ENCODE measurements at regions not wholly inside any gene's neighbourhood (a gene's known extent, or its start where the extent isn't known, plus 50 kb on each side); places are given as distances from the start of the nearest gene placed in this dataset.

DNA sequence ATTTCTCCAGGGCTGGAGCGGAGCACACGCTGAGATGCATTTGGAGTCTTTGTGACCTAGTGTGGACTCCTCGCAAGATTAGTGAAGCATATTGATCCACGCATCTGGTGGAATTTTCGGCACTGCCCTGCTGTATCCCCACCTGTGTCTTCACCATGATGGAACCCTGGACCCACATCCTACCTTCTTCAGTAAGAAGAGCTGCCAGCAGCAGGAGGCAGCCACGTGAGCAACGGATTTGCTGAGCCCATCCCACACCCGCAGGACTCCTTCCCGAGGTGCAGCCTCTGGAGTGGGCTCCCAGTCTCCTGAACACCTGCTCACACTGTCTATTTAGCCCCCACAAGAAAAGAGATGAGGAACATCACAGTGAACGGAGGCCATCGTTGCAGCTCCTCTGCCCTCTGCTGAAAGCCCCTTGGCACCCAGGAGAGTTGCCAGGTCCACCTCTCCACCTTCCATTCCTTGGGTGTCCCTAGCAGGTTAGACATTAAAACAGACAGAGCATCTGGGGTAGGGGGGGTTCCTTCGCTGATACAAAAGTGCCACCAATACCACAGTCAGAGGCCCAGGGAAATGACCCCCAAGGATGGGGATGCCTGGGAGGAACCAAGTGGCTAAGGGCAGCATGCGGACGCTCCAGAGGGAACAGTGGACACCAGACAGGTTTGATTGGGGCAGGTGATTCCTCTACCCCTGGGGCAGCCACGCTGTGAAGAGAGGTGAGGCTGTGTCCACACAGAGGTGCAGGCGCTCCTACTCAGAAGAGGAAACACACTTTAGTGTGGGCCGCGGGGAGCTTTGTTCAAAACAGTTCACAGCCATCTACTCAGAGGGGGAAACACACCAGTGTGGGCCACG is 302.8 kb upstream of the SALL3 start:
- DNase-seq (ENCODE audit: low read depth) = no peak

DNA sequence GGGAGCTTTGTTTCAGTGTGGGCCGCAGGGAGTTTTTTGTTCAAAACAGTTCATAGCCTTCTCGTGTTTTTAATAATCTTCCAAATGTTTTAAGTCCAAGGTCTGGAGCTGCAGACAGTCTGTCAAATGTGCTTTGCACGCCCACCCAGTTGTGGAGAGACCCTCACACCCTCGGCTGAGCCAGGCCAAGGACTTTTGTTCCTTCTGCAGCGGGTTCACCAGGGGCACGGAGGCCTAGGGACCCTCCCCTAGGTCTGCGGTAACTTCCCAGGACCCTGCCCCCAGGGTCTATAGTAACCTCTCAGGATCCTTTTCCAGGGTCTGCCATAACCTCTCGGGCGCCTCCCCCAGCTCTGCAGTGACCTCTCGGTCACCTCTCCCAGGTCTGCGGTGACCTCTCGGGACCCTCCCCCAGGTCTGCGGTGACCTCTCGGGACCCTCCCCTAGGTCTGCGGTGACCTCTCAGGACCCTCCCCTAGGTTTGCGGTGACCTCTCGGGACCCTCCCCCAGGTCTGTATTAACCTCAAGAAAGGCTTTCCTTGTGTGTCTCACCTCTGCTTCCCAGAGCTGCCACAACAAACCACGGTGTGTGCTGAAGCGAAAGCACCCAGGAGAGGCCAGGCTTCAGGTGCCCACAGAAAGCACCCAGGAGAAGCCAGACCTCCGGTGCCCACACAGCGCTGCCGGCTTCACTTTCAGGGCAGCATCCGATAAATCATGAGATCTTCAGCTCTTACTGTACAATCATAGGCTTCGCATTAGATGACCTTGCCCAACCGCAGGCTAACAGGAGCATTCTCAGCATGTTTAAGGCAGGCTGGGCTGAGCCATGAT is 301.9 kb upstream of the SALL3 start:
- no peak for DNase-seq (ENCODE audit: low read depth)

DNA sequence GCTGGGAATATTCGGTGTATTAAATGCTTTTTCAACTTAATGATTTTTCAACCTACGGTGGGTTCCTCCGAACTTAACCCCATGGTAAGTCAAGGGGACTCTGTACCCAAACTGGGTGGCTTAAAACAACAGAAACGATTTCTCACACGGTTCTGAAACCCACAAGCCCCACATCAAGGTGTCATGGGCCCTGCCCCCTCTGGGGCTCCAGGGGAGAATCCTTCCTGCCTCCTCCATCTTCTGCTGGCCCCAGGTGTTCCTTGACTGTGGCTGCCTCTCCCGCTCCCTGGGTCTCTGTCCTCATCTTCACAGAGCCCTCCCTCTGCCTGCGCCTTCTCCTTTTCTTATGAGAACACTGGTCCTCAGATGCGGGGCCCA is 301.3 kb upstream of the SALL3 start:
- no peak for DNase-seq (ENCODE audit: low read depth)

DNA sequence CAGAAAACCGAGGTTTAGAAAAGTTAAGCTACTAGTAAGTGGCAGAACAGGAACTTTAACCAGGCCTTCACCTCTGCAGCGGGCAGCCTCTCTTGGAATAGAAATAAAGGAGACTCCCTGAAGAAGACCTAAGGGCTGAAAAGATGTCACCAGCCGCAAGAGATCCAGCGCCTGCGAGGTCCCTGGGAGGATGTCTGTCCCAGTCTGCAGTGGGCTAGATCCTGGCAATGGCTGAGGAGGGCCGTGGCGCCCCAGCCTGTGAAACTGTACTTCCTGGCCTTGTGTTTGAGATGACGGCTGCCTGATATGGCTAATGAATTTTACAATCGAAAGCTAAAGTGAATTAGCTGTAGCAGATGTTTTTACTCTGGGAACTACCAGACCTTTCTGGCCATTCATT is 300.6 kb upstream of the SALL3 start:
- no peak for DNase-seq (ENCODE audit: low read depth)

DNA sequence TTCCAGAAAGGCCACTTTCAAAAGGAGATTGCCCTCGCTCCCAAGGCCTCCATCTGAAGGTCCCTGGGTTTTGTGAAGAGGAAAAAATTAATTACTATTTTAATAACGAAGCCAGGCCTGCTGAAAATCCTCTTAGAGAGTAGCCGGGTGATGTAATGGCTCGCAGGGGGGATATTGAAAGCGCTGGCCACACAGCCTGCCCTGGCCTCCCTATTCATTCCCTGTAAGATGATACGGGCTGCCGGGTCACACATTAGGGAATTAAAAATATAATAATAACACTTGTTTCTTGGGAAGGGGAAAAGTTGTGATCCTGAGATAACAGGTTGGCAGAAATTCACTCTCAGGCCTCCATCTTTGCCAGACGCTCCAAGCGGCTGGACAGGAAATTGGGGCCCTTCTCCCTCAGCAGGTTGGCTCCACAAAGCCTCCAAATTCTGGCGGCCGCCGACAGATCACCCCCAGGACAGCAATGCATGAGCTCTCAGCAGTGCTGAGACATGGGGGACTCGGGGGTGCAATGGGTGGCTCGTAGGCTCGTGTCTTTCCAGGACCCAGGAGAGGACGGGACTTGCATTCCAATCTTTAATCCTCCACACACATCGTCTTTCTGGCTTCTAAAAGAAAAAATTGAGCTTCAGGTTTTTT is 299.9 kb upstream of the SALL3 start:
- no peak for DNase-seq (ENCODE audit: low read depth)

DNA sequence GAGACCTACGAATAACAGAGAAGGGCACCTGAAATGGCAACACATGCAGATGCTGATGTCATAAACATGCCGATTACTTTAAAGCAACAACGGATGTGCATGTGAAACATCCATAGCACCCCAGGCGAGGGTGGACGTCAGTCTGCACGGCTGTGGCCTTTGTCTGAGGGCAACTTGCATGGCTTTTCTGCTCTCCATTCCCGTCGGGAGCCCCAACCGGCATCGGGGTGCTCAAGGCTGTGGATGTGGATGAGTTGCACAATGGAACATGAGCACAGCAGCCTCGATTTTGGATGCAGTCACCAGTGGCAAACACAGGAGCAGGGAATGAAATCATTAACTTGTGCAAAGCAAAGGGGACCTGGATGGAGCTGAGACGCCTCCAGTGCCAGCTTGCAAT is 298.2 kb upstream of the SALL3 start:
- no peak for DNase-seq (ENCODE audit: low read depth)

DNA sequence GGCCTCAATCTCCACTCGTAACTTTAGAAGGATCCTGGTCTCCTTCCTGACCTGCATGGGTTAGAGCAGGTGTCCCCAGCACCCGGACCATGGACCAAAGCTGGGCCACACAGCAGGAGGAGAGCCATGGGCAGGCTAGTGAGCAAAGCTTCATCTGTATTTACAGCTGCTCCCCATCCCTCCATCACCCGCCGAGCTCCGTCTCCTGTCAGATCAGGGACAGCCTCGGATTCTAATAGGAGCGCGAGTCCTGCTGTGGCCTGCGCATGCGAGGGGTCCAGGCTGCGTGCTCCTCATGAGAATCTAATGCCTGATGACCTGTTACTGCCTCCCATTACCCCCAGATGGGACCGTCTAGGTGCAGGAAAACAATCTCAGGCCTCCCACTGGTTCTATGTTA is 297.7 kb upstream of the SALL3 start:
- no peak for DNase-seq (ENCODE audit: low read depth)

DNA sequence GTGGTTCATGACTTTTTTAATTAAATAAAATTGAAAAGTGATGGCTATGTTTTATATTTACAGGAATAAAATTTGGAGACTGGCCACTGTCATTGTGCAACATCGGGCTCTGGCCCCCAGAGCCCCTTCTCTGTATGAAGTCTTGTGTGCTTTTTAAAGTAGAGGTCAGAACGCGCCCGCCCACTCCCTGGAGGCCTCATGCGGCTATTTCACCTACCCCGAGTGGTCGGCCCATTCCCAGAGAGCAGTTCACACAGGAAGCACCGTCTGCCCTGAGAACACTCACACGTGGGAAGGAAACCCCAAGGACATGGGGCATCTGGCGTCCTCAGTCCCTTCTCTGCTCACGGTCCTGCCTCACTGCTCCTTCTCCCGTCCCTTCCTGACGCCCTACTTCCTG is 296.9 kb upstream of the SALL3 start:
- DNase-seq (ENCODE audit: low read depth) = no peak

DNA sequence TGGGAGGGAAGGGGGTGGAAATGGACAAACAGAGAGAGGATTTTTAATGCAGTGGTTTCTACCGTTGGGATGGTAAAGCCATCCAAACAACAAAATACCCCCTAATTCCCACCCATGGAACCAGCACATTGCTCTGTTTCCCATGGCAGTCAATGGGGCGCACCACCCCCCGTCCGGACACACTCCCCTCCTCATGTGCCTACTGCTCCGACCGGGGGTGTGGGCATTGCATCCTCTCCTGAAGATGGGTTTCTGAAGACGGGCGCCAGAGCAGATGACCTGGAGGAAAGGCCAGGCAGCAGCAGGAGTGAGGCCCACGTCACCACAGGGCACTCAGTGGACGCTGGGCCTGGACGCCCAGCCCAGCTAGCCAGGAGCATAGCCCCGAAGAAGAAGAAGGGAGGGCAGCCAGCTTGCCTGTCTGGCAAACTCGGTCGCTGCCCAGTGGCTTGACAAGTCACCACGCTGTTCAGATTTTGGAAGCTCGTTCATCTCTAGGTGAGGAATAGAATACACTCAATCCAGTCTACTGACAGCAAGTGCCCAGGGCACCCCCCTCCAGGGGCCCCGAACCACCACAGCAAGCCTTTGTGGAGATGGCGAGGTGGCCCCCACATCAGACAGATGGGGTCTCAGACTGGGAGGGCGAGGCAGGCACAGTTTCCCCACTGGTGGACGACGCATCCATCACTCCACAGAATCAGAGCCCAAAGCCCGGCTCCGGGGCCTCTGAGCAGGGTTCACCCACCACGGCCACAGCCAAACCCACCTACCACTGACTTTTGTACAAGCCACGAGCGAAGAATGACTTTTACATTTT is 296.2 kb upstream of the SALL3 start:
- no peak for DNase-seq (ENCODE audit: low read depth)

DNA sequence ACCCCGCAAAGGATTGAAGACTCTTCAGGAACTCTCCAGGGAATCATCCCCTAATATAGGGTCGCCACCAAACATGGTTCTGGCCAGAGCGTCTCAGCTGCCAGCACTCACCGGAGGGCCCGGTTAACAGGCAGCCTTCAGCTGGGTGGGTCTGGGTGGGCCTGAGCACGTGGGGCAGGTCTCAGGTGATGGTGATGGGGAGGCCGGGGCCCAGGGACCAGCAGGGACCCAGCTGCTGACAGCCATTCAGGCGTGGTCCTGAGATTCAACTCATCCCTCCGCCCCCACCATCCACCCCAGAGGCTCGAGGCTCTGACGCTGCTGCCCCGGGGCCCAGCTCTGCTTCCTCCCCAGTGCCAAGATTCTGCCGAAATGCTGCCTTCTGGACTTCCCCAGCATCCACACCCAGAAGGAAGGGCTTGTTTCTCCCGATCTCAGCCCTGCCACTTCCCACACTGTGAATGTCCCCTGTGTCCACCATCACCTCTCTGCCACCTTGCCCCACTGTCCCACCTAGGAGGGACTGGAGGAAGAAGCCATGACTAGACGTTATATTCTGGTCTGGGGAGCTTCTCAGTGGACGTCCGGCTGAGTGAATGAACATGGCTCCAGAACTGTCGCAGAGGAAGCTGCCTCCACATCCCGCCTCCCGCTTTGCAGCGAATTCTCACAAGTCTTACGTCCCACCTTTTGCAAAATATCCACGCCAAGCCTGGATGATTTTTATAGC is 294.2 kb upstream of the SALL3 start:
- no peak for DNase-seq (ENCODE audit: low read depth)

DNA sequence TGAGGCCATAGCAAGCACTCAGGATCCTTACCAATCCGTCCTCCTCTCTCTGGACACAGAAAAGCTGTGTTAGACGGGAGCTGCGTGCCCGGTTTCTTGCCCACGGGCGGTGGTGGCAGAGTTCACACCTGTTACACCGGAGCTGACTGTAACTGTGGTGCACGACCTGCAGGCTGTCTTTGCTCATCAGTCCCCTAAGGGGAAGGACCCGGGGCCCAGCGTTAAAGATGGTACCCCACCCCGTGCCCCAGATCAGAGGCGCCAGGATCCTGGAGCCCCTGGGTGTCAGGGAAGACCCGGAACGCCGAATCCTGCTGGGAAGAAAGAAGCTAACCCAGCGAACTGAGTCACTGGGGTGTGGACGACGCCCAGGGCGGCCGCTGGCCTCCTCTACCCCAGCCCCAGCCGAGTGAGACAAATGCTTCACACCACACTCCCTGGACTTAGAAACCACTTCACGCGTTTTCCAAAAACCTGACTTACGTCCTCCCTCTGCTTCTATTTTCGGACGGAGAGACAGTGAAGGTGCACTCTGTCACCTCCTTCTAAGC is 293.6 kb upstream of the SALL3 start:
- DNase-seq (ENCODE audit: low read depth) = no peak

DNA sequence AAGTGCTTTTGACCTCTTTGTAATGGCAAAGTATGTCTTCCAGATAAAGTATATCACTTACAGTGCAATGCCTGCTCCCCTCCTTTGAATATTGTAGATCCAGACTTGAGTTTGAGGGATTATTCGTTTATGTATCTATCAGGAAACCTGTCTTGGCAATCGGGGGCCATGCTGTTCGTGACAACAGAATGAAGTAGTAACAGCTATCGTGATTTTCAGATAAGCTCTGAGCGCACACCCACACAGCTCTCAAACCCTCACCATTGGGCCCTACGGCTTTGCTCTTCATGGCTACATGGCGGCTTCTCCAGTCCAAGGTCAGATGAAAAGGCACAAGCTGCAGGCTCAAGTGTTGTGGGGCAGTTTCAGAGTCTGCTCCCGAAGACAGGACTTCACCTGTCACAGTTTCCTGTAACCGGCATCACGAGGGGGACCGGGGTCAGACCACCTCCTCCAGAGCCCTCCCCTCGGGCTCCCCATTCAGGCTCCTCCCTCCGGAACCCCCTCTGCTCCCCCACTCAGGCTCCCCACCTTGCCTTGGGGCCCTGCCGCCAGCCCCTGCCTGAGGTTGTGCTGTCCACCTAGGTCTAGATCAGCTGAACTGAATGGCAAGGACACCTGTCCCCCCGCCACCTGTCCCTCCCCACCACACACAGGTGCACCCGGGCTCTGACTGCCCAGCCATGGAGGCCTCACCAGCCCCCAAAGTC is 292.5 kb upstream of the SALL3 start:
- no peak for DNase-seq (ENCODE audit: low read depth)

DNA sequence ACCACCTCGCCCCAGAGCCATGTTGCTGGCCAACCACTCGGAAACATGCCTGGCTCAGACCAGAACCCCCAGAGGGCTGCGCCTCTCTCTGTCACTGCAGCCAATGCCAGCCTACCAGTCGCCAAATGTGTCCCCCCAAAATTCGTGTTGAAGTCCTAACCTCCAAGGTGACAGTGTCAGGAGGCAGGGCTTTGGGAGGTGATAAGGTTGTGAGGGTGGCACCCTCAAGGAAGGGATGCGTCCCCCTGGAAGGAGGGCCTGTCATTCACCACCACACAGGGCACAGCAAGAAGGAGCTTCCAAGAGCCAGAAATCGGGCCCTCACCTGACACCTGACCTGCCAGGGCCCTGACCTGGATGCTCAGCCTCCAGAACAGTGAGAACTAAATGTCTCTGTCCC is 291.9 kb upstream of the SALL3 start:
- no peak for DNase-seq (ENCODE audit: low read depth)

DNA sequence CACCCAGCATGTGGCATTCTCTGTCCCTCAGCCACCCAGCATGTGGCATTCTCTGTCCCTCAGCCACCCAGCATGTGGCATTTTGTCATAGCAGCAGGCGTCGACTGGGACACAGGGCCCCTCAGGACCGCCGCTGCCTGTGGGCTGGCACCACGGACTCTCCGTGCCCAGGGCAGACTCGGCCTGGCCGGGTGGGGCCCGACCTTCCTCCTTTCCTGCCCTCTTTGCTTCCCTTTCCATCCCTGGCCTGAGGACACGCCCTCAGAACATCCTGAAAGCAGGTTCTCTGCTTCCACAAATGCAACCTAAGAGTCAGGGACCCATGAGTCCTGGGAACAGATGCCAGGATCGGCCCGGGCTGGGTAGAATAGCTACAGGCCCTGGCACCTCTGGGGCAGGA is 291.4 kb upstream of the SALL3 start:
- no peak for DNase-seq (ENCODE audit: low read depth)

DNA sequence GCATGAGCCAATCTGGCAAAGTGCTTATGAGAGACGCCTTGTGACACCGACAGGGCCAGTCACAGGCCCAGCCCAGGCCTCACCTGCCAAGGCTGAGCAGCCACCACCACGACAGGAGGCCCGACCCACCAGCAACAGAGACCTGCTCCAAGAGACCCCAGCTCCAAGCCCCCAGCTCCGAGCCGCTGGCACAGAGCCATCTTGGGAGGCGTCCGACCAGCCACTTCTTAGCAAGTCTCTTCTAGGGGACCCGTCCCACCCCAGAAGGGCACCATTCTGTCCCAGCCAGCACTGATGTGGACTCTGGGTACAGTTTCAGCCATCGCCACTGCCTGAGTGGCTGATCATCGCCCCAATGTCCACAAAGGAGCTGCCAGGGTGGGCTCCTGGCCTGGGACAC is 290.7 kb upstream of the SALL3 start:
- no peak for DNase-seq (ENCODE audit: low read depth)

DNA sequence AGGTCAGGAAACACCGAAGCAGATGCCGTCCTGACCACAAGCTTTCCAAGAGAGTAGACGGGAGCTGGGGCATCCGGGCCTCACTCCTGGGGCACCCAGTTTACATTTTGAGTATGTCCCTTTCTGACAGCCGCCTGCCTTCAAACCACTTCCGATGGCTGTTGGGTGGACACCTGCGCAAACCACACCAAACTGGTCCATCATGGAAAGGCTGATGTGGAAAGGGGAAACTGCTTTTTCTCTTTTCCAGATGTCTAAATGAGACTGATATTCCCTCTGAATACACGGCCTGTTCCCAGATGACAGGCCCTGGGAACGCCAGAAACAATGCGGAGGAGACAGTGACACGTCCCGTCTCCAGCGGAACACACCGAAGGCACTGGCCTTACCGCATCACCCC is 290.0 kb upstream of the SALL3 start:
- no peak for DNase-seq (ENCODE audit: low read depth)

DNA sequence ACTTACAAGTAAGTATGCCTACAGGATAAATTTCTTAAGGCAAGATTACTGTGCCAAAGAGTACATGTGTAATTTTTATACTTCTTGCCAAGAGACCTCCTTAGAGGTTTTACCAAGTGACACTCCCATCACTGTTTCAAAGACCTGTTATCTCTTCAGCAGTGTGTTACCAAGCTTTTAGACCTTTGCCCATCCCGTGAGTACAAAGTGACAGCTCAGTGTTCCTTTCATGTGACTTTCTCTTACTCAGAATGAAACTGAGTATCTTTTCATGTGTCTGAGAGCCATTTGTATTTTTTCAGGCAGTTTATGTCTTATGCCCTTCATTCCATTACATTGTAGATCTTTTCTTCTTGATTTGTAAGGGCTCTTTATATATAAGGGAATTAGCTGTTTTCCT is 287.5 kb upstream of the SALL3 start:
- no peak for DNase-seq (ENCODE audit: low read depth)

DNA sequence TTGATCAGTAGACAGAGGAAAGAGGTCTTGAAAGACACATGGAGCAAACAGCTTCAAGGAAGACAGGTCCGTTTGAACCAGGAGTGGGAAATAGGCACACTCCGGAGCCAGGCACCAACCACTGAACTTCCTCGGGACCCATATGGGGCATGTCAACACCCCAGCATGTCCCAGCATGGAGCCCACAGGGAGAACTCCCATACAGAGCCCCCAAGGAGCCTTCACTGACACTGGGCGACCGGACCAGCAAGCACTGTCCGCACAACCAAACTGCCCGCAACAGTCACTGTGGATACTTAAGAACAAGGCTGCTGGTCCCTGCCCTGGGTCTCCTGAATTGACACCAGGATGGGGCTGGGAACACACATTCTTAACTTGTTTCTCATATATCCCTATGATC is 286.2 kb upstream of the SALL3 start:
- DNase-seq (ENCODE audit: low read depth) = no peak

DNA sequence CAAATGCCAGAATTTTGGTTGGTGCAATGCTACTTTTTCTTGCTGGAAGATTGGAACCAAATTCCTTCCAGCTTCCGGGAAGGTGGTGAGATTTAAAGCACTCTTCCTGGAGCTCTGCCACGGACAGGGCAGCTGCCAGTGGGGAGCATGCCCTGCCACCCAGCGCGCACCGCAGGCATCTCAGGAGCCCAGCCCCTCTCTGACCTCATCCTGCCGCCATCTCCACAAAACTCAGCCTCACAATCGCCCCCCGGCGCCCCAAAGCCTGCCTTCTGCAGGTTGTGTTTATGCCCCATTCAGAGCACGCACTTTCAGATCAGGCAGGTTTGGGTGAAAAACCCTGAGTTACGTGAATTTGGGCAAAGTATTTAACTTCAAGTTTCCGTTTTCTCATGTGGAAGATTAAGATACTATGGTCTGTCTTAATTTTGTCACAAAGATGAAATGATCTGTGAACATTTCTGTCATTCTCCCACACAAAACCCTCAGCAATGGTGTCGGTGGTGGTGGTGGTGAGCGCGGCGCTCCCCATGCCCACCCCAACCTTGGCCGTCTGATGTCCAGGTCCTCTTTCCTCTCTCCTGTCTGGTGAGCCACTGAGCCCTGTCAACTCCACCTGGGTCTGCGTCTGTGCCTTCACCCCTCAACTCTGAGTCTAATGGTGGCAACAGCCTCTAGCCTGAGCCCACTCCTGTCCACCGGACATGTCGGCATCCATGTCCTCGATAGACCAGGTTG is 282.8 kb upstream of the SALL3 start:
- DNase-seq (ENCODE audit: low read depth) = no peak

DNA sequence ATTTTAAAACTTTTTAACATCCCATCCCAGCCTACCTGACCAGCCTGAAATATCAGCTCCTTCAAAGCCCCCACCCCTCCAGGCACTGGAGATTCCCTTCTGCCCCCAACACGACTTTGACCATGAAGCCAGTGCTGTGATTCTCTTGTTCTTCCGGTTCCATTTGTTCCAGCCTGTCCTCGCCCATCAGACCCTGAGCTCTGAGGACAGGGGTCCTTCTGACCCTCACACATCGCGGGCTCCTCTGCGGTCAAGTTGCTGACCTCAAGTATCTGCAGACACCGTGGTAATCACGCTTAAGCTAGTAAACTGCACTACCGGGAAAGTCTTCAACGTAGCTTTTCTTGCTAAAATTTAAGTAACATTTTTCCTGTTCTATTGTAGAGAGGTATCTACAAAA is 282.2 kb upstream of the SALL3 start:
- no peak for DNase-seq (ENCODE audit: low read depth)

All from RPMI7951 (cell line).